Gastrocnemius medialis (tissue), 4 donors: ENCODE measurements at regions not wholly inside any gene's neighbourhood (a gene's known extent, or its start where the extent isn't known, plus 50 kb on each side); places are given as distances from the start of the nearest gene placed in this dataset.

Experiments used
- ATAC-seq, 2 donors: fragments of 150-250 bp; one replicate each; pipeline ENCODE4 v1.9.1; 2016
- DNase-seq, 2 donors: peaks; one replicate each; pipeline ENCODE4 v3.0.0-alpha.2; 2019
- H3K27ac ChIP-seq, 4 donors: fragments of 200-600 bp; sonication (generic); 1 replicate in 1 of 4; 2 replicates in 3 of 4; pipeline ENCODE4 v1.5.1; 2016 to 2018; ENCODE audit warnings: mild to moderate bottlenecking in 2 of 4, moderate library complexity in 1 of 4
- H3K27me3 ChIP-seq, 3 donors: fragments of 200-600 bp; sonication (generic) in 2 of 3; 1 replicate in 1 of 3; 2 replicates in 2 of 3; pipeline versions ENCODE4 v1.5.1 to v1.6.0; 2016 to 2019; ENCODE audit warnings: mild to moderate bottlenecking in 1 of 3, moderate library complexity in 1 of 3
- H3K36me3 ChIP-seq, 2 donors: fragments of 200-600 bp; sonication (generic) in 1 of 2; one replicate each; pipeline ENCODE4 v1.5.1; 2017 to 2018
- H3K4me1 ChIP-seq, 2 donors: fragments of 200-600 bp; sonication (generic) in 1 of 2; one replicate each; pipeline ENCODE4 v1.5.1; 2016 to 2017; ENCODE audit warnings: mild to moderate bottlenecking in 2 of 2
- H3K4me3 ChIP-seq, 4 donors: fragments of 200-600 bp; sonication (generic) in 3 of 4; 1 replicate in 1 of 4; 2 replicates in 3 of 4; pipeline ENCODE4 v1.5.1; 2016 to 2019; ENCODE audit warnings: mild to moderate bottlenecking in 2 of 4
- H3K9me3 ChIP-seq, 3 donors: fragments of 200-600 bp; sonication (generic) in 2 of 3; 1 replicate in 1 of 3; 2 replicates in 2 of 3; pipeline ENCODE4 v1.5.1; 2016 to 2019
- POLR2A ChIP-seq, 2 donors: fragments of 450-650 bp; IDR thresholded peaks; one replicate each; pipeline ENCODE4 v1.6.1; 2017; ENCODE audit warnings: antibody characterized with exemption in 2 of 2, mild to moderate bottlenecking in 2 of 2, moderate library complexity in 2 of 2
- in situ Hi-C, 4 donors: fragments of 200-750 bp; cut with MboI; loops; one replicate each; pipeline versions ENCODE4 v1.15.0 to v1.8.0; 2017; ENCODE audit warnings: low sequenced_read_pairs in 4 of 4
- intact Hi-C: fragments of 100-400 bp; cut with DNase I; formaldehyde crosslinking; loops from one replicate; pipeline ENCODE4 v1.15.1; 2023; ENCODE audit warnings: low total_unique reads
- TF ChIP-seq, protein P1 (sequence below), 5 experiments: fragments of 450-650 bp in 3 of 5; fragments of 200-600 bp in 2 of 5; sonication (generic) in 2 of 5; IDR thresholded peaks in 4 of 5; conservative IDR thresholded peaks in 1 of 5; 1 replicate in 4 of 5; 2 replicates in 1 of 5; pipeline ENCODE4 v1.5.1; 2016 to 2019; ENCODE audit warnings: antibody characterized with exemption in 5 of 5, mild to moderate bottlenecking in 3 of 5, moderate library complexity in 3 of 5

GRCh38 chr6:126516411-126516810 is 176.5 kb downstream of the CENPW start:
- DNase-seq, result no peak
- ATAC-seq, result no peak
- intact Hi-C loops (no loop called here), in situ Hi-C loops (no loop called here)
- Histone ChIP-seq H3K4me1 (no peaks in the 10 kb centered on the region), H3K4me3 (no peak overlapping the region), H3K27me3 (no peaks in the 10 kb centered on the region), H3K27ac (no peak overlapping the region), H3K9me3 (no peaks in the 10 kb centered on the region), H3K36me3 (no peaks in the 10 kb centered on the region)
- no peak for TF ChIP-seq POLR2A (IDR thresholded peaks at IDR 0.05)
- TF ChIP-seq, protein P1, sequence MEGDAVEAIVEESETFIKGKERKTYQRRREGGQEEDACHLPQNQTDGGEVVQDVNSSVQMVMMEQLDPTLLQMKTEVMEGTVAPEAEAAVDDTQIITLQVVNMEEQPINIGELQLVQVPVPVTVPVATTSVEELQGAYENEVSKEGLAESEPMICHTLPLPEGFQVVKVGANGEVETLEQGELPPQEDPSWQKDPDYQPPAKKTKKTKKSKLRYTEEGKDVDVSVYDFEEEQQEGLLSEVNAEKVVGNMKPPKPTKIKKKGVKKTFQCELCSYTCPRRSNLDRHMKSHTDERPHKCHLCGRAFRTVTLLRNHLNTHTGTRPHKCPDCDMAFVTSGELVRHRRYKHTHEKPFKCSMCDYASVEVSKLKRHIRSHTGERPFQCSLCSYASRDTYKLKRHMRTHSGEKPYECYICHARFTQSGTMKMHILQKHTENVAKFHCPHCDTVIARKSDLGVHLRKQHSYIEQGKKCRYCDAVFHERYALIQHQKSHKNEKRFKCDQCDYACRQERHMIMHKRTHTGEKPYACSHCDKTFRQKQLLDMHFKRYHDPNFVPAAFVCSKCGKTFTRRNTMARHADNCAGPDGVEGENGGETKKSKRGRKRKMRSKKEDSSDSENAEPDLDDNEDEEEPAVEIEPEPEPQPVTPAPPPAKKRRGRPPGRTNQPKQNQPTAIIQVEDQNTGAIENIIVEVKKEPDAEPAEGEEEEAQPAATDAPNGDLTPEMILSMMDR (IDR thresholded peaks at IDR 0.05 in 4 of 5, conservative IDR thresholded peaks at IDR 0.05 in 1 of 5), result no peak

DNA sequence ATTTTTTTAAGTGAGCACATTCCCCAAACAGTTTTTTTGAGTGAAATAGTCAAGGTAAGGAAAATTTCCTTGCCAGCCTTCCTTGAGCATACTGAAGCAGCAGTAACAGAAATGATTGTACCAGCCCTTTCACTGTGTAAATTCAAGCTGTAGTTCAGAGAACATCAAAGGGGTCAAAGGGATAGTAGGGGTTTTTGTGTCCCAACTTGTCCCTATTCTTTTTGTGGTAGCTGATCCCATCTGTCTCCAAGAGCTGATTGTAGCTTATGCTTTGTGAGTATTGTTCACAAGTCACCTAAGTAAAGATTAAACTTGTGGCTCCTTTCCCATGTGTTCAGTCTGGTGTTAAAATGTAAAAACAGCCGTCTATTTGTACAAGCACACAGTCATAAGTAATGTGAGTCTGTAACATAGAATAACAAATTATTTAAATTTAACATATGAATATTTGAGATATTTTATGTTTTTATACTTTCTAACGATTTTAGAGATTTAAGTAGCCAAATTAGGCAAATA is 185.0 kb downstream of the CENPW start:
- in situ Hi-C loops, result no loop called here
- TF ChIP-seq, protein P1 (IDR thresholded peaks at IDR 0.05 in 4 of 5, conservative IDR thresholded peaks at IDR 0.05 in 1 of 5), result no peak
- Histone ChIP-seq H3K27me3 (no peaks in the 10 kb centered on the region), H3K9me3 (no peaks in the 10 kb centered on the region), H3K27ac (no peak overlapping the region), H3K4me1 (no peaks in the 10 kb centered on the region), H3K4me3 (no peak overlapping the region), H3K36me3 (no peaks in the 10 kb centered on the region)
- intact Hi-C loops, result no loop called here
- no peak for DNase-seq
- ATAC-seq, result no peak

DNA sequence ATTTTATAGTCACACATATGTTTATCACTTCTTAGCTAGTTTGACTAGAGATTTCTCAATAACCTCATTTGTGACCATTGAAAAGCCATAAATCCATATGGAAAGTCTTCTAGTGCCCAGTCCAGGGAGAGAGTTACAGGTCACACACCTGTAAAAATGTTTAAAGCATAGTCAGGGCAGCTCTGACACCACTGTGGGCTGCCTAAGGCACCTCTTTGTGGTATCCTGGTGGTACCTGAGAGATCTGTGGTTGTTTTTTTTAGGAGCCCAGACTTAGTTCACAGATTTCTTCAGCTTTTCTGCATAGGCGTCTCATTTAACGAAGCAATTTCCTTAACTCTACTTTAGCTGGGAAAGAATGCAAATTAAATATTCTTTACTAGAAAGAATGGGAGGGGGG is 186.6 kb downstream of the CENPW start:
- H3K4me3 ChIP-seq, result no peak overlapping the region
- no peaks in the 10 kb centered on the region for H3K36me3 ChIP-seq
- H3K27me3 ChIP-seq, result no peaks in the 10 kb centered on the region
- H3K27ac ChIP-seq, result no peak overlapping the region
- in situ Hi-C loops (no loop called here), intact Hi-C loops (no loop called here)
- H3K9me3 ChIP-seq, result no peaks in the 10 kb centered on the region
- no peak for DNase-seq
- TF ChIP-seq, protein P1 (IDR thresholded peaks at IDR 0.05 in 4 of 5, conservative IDR thresholded peaks at IDR 0.05 in 1 of 5), result no peak
- no peak for TF ChIP-seq POLR2A (IDR thresholded peaks at IDR 0.05)
- no peaks in the 10 kb centered on the region for H3K4me1 ChIP-seq
- no peak for ATAC-seq

GRCh38 chr6:126526996-126527606 is 187.2 kb downstream of the CENPW start:
- intact Hi-C loops (no loop called here), in situ Hi-C loops (no loop called here)
- no peaks in the 10 kb centered on the region for H3K36me3 ChIP-seq
- no peak overlapping the region for H3K27ac ChIP-seq
- TF ChIP-seq POLR2A (IDR thresholded peaks at IDR 0.05), result no peak
- TF ChIP-seq, protein P1 (IDR thresholded peaks at IDR 0.05 in 4 of 5, conservative IDR thresholded peaks at IDR 0.05 in 1 of 5), result no peak
- H3K27me3 ChIP-seq, result no peaks in the 10 kb centered on the region
- no peaks in the 10 kb centered on the region for H3K9me3 ChIP-seq
- DNase-seq (no peak), ATAC-seq (no peak)
- no peak overlapping the region for H3K4me3 ChIP-seq
- no peaks in the 10 kb centered on the region for H3K4me1 ChIP-seq
